22Rv1 (cell line): ENCODE measurements at regions not wholly inside any gene's neighbourhood (a gene's known extent, or its start where the extent isn't known, plus 50 kb on each side); places are given as distances from the start of the nearest gene placed in this dataset.

Source experiments
- H3K27ac ChIP-seq: fragments of 450-650 bp; 2 replicates; pipeline ENCODE4 v1.5.1; 2017
- ZFX ChIP-seq: fragments of 450-650 bp; IDR thresholded peaks from 2 replicates; pipeline ENCODE4 v1.6.1; 2017; ENCODE audit warnings: antibody characterized with exemption, borderline replicate concordance
- TF ChIP-seq, protein P1 (sequence below): fragments of 450-650 bp; IDR thresholded peaks from 2 replicates; pipeline ENCODE4 v1.5.1; 2017; ENCODE audit warnings: mild to moderate bottlenecking

DNA sequence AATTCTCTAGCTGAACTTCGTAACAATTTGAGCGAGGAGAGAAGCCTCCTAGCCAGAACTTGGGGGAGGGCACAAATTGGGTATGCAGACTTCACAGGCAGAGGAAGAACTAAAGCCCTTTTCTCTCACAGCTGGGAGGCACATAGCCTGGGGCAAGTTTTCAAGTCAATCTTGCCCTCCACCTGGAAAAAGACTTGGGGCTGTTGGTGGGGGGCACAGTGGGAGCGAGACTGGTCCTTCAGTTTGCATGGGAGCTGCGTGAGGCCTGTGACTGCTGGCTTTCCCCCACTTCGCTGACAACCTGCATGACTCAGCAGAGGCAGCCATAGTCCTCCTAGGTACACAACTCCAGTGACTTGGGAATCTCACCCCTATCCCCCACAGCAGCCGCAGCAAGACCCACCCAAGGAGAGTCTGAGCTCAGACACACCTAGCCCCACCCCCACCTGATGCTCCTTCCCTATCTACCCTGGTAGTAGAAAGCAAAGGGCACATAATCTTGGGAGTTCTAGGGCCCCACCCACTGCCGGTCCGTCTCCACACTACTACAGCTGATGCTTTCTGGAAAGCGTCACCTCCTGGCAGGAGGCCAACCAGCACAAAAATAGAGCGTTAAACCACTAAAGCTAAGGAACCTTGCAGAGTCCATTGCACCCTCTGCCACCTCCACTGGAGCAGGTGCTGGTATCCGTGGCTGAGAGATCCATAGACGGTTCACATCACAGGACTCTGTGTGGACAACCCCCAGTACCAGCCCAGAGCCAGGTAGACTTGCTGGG lies 160.8 kb downstream of the CBLL2 start:
- no peak overlapping the region for H3K27ac ChIP-seq
- TF ChIP-seq ZFX, result no peak
- TF ChIP-seq, protein P1, sequence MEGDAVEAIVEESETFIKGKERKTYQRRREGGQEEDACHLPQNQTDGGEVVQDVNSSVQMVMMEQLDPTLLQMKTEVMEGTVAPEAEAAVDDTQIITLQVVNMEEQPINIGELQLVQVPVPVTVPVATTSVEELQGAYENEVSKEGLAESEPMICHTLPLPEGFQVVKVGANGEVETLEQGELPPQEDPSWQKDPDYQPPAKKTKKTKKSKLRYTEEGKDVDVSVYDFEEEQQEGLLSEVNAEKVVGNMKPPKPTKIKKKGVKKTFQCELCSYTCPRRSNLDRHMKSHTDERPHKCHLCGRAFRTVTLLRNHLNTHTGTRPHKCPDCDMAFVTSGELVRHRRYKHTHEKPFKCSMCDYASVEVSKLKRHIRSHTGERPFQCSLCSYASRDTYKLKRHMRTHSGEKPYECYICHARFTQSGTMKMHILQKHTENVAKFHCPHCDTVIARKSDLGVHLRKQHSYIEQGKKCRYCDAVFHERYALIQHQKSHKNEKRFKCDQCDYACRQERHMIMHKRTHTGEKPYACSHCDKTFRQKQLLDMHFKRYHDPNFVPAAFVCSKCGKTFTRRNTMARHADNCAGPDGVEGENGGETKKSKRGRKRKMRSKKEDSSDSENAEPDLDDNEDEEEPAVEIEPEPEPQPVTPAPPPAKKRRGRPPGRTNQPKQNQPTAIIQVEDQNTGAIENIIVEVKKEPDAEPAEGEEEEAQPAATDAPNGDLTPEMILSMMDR, result no peak

DNA sequence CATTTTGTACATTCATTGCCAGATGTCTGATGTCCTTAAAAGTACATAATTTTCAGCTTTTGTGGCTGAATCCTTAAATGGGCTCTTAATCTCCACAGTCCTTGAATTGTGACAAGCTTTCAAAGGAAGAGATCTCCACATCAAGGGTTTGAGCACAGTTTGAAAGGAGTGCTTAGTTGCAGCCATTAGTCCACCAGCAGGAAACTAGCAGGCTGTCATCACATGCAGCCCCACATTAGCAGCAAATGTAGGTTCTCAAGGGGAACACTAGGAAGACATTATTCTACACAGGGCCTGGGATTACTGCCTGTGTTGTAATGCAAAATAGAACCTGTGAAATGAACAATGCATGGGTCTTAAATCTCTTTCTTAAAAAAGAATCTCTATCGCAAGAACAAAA lies 173.2 kb downstream of the CBLL2 start:
- no peak for TF ChIP-seq ZFX
- TF ChIP-seq, protein P1, result no peak
- H3K27ac ChIP-seq, result no peak overlapping the region

DNA sequence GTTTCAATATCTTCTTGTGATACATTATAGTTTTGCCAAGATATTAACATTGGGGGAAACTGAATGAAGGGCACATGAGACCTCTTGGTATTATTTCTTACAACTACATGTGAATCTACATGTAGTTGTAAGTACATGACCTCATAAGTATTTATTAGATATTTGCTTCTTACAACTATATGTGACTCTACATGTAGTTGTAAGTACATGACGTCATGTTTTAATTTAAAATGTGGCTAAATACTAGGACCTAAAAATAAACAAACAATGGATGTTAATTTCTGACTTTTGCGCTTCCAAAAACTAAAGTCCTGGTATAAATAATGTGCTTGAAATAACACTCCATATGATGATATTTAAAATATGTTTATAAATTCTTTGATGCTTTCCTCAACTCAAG lies 190.2 kb downstream of the CBLL2 start:
- TF ChIP-seq, protein P1, result no peak
- TF ChIP-seq ZFX, result no peak
- H3K27ac ChIP-seq, result no peak overlapping the region

DNA sequence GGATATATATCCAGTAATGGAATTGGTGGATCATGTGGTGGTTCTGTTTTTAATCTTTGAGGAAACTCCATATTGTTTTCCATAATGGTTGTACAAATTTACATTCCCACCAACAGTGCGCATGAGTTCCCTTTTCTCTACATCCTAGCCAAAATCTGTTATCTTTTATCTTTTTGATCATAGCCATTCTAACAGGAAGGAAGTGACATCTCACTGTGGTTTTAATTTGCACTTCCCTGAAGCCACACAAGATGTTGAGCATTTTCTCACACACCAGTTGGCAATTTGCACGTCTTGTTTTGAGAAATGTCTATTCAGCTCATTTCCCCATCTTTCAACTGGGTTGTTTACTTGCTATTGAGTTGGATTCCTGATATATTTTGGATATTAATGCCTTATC lies 194.9 kb downstream of the CBLL2 start:
- H3K27ac ChIP-seq, result no peak overlapping the region
- no peak for TF ChIP-seq ZFX
- TF ChIP-seq, protein P1, result no peak

DNA sequence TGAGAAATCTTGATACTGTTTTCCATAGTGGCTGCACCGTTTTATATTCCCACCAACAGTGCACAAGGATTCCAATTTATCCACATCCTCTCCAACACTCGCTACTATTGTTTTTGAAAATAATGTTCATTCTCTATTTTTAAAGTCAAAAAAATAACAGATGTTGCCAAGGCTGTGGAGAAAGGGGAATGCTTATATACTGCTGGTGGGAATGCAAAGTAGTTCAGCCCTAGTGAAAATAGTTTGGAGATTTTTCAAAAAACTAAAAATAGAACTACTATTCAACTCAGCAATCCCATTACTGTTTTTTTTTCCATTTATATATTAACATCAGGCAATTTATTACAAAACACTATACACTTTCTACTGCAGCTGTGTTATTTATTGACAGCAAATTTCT lies 208.7 kb downstream of the CBLL2 start:
- H3K27ac ChIP-seq, result no peak overlapping the region
- no peak for TF ChIP-seq ZFX
- TF ChIP-seq, protein P1, result no peak

DNA sequence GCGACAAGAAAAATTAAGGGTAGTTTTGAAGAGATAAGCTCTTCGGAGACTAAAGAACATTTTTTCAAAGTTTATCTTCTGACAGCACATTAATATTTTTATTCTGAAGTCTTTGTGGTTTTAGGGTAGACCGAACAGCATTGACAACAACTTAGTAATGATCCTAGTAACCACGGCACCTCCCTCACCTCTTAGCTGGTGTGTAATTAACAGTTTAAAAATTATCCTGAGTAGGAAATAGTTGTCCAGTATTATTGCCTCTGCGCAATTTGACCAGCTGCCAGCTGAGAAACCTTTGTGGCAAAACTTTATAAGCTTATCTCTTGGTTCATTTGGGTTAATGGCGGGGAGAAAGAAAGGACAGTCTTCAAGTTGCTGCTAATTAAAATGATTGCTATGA lies 213.6 kb downstream of the CBLL2 start:
- TF ChIP-seq, protein P1, result no peak
- no peak for TF ChIP-seq ZFX
- no peak overlapping the region for H3K27ac ChIP-seq

DNA sequence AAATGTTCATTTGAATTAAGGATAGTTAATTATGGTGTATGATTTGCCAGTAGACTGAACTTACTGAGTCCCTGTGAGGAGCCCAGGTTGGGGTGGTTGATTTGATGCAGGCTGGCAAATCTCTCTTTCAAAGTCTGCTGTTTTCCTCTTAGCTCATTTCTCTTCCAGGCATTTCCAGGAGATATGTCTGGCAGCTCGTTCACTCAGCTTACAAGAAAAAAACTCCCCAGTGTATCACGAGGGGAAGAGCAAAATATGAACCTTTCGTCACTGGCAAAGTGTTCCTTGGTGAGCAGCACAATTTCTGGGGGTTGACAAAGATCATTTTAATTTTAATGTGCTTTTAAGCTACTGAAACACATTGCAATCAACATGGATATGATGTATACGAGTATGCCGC lies 244.2 kb downstream of the CBLL2 start:
- TF ChIP-seq, protein P1, result no peak
- TF ChIP-seq ZFX, result no peak
- H3K27ac ChIP-seq, result no peak overlapping the region
